Hepatocyte (in vitro differentiated cells): ENCODE measurements at regions not wholly inside any gene's neighbourhood (a gene's known extent, or its start where the extent isn't known, plus 50 kb on each side); places are given as distances from the start of the nearest gene placed in this dataset.
"Not testable (repeated sequence)": the region's sequence is repeated elsewhere in the genome, so short reads cannot be mapped to it uniquely, and the experiment has no call there.

Source experiments
- DNase-seq: peaks from one replicate; pipeline ENCODE4 v3.0.0-alpha.2; 2016; ENCODE audit warnings: low spot score
- H2AFZ ChIP-seq: fragments of 200-600 bp; sonication (generic); 2 replicates; pipeline ENCODE4 v1.6.0; 2016; ENCODE audit warnings: antibody characterized with exemption, mild to moderate bottlenecking
- H3K27ac ChIP-seq: fragments of 200-600 bp; sonication (generic); 2 replicates; pipeline ENCODE4 v1.5.1; 2016; ENCODE audit warnings: mild to moderate bottlenecking
- H3K27me3 ChIP-seq: fragments of 200-600 bp; sonication (generic); 2 replicates; pipeline ENCODE4 v1.6.1; 2016
- H3K36me3 ChIP-seq: fragments of 200-600 bp; sonication (generic); replicated peaks from 2 replicates; pipeline ENCODE4 v1.5.1; 2016; ENCODE audit warnings: low read depth; ENCODE audit not compliant: insufficient read depth
- H3K4me1 ChIP-seq: fragments of 200-600 bp; sonication (generic); 2 replicates; pipeline ENCODE4 v1.5.1; 2016; ENCODE audit warnings: mild to moderate bottlenecking, moderate library complexity; ENCODE audit not compliant: insufficient read depth
- H3K4me2 ChIP-seq: fragments of 200-600 bp; sonication (generic); 2 replicates; pipeline ENCODE4 v1.6.0; 2016
- H3K4me3 ChIP-seq: fragments of 200-600 bp; sonication (generic); 2 replicates; pipeline ENCODE4 v1.5.1; 2016; ENCODE audit warnings: mild to moderate bottlenecking
- H3K79me2 ChIP-seq: fragments of 200-600 bp; sonication (generic); 2 replicates; pipeline ENCODE4 v1.6.0; 2017; ENCODE audit warnings: mild to moderate bottlenecking
- H3K9me2 ChIP-seq: fragments of 200-600 bp; sonication (generic); replicated peaks from 2 replicates; pipeline ENCODE4 v1.6.0; 2017; ENCODE audit warnings: mild to moderate bottlenecking; ENCODE audit not compliant: insufficient read depth
- H3K9me3 ChIP-seq: fragments of 200-600 bp; sonication (generic); 2 replicates; pipeline ENCODE4 v1.5.1; 2016; ENCODE audit warnings: low read depth, mild to moderate bottlenecking
- H4K20me1 ChIP-seq: fragments of 200-600 bp; sonication (generic); 2 replicates; pipeline ENCODE4 v1.6.0; 2016; ENCODE audit warnings: mild to moderate bottlenecking; ENCODE audit not compliant: insufficient read depth, poor library complexity, severe bottlenecking
- CTCF ChIP-seq: fragments of 200-600 bp; sonication (generic); IDR thresholded peaks from 2 replicates; pipeline ENCODE4 v1.5.1; 2016; ENCODE audit warnings: antibody characterized with exemption, mild to moderate bottlenecking; ENCODE audit not compliant: poor library complexity
- EZH2 ChIP-seq: fragments of 200-600 bp; sonication (generic); IDR thresholded peaks from 2 replicates; pipeline ENCODE4 v1.6.1; 2016; ENCODE audit warnings: antibody characterized with exemption, mild to moderate bottlenecking, borderline replicate concordance
- EZH2phosphoT487 ChIP-seq: fragments of 200-600 bp; sonication (generic); IDR thresholded peaks from one replicate; pipeline ENCODE4 v1.6.1; 2018; ENCODE audit warnings: antibody characterized with exemption, mild to moderate bottlenecking, low read depth, moderate library complexity; ENCODE audit not compliant: unreplicated experiment, severe bottlenecking
- WGBS: methylation state at CpG from one replicate; pipeline ENCODE4 v1.1.6; 2016; ENCODE audit warnings: low lambda C conversion rate; ENCODE audit errors: missing lambda C conversion rate; 5-methylcytosine and 5-hydroxymethylcytosine counted together

- no peak overlapping the region for H2AFZ ChIP-seq
- no peak overlapping the region for H3K4me2 ChIP-seq
- H3K79me2 ChIP-seq = no peaks in the 10 kb centered on the region
- H3K9me2 ChIP-seq = no peaks in the 10 kb centered on the region
- no peaks in the 10 kb centered on the region for H3K9me3 ChIP-seq
- no peaks in the 10 kb centered on the region for H3K27me3 ChIP-seq
- H3K4me3 ChIP-seq = no peak overlapping the region
- 94% methylated on average over 2 of the region's 2 CpGs for WGBS
- no peaks in the 10 kb centered on the region for H3K36me3 ChIP-seq
- no peak for DNase-seq
- TF ChIP-seq CTCF (no peak), EZH2 (no peak), EZH2phosphoT487 (no peak)
- H4K20me1 ChIP-seq = no peaks in the 10 kb centered on the region
- H3K4me1 ChIP-seq = no peaks in the 10 kb centered on the region
- no peak overlapping the region for H3K27ac ChIP-seq
These were observed 236.4 kb upstream of the ZFP64 start for GRCh38 chr20:52427960-52428359.

- H3K9me2 ChIP-seq = no peaks in the 10 kb centered on the region
- H3K27me3 ChIP-seq = no peaks in the 10 kb centered on the region
- no peaks in the 10 kb centered on the region for H4K20me1 ChIP-seq
- H2AFZ ChIP-seq = no peak overlapping the region
- H3K4me3 ChIP-seq = no peak overlapping the region
- H3K9me3 ChIP-seq = no peaks in the 10 kb centered on the region
- no peak for TF ChIP-seq CTCF
- no peak for TF ChIP-seq EZH2phosphoT487
- TF ChIP-seq EZH2 = no peak
- H3K27ac ChIP-seq = no peak overlapping the region
- DNase-seq = no peak
- 83% methylated on average over 2 of the region's 2 CpGs for WGBS
- H3K79me2 ChIP-seq = no peaks in the 10 kb centered on the region
- H3K4me2 ChIP-seq = no peak overlapping the region
- H3K4me1 ChIP-seq = no peaks in the 10 kb centered on the region
- H3K36me3 ChIP-seq = no peaks in the 10 kb centered on the region
These were observed 235.3 kb upstream of the ZFP64 start for GRCh38 chr20:52426856-52427255.

GRCh38 chr20:52425701-52426100 lies 234.1 kb upstream of the ZFP64 start:
- 47% methylated on average over 5 of the region's 5 CpGs for WGBS
- no peak for TF ChIP-seq EZH2phosphoT487
- TF ChIP-seq EZH2 = no peak
- TF ChIP-seq CTCF = no peak
- Histone ChIP-seq H3K4me2 (peak overlapping the region; percentile 45), H3K4me1 (no peaks in the 10 kb centered on the region), H3K27ac (no peak overlapping the region), H3K36me3 (no peaks in the 10 kb centered on the region), H3K9me2 (no peaks in the 10 kb centered on the region), H3K79me2 (no peaks in the 10 kb centered on the region), H4K20me1 (no peaks in the 10 kb centered on the region), H2AFZ (no peak overlapping the region), H3K27me3 (no peaks in the 10 kb centered on the region), H3K9me3 (no peaks in the 10 kb centered on the region), H3K4me3 (no peak overlapping the region)
- no peak for DNase-seq

- no peak overlapping the region for H3K27ac ChIP-seq
- no peak for TF ChIP-seq CTCF
- no peak for TF ChIP-seq EZH2phosphoT487
- TF ChIP-seq EZH2 = no peak
- H3K9me3 ChIP-seq = no peaks in the 10 kb centered on the region
- H3K4me1 ChIP-seq = no peaks in the 10 kb centered on the region
- H3K79me2 ChIP-seq = no peaks in the 10 kb centered on the region
- no peak overlapping the region for H2AFZ ChIP-seq
- no peaks in the 10 kb centered on the region for H4K20me1 ChIP-seq
- peak; percentile 16 for DNase-seq
- no peaks in the 10 kb centered on the region for H3K9me2 ChIP-seq
- 49% methylated on average over 9 of the region's 9 CpGs for whole genome bisulfite sequencing
- no peaks in the 10 kb centered on the region for H3K27me3 ChIP-seq
- no peaks in the 10 kb centered on the region for H3K36me3 ChIP-seq
- H3K4me3 ChIP-seq = no peak overlapping the region
- H3K4me2 ChIP-seq = peak overlapping the region; percentile 45
These were observed 233.7 kb upstream of the ZFP64 start for GRCh38 chr20:52425253-52425652.

GRCh38 chr20:52424357-52424942 lies 232.9 kb upstream of the ZFP64 start:
- H3K27ac ChIP-seq, DNase-seq, H2AFZ ChIP-seq, H3K79me2 ChIP-seq, H3K27me3 ChIP-seq, H3K9me2 ChIP-seq, H4K20me1 ChIP-seq, H3K9me3 ChIP-seq, H3K4me2 ChIP-seq, H3K4me1 ChIP-seq, H3K4me3 ChIP-seq, H3K36me3 ChIP-seq: not testable (repeated sequence)
- 91% methylated on average over 4 of the region's 6 CpGs for WGBS
